GM12891 (cell line): ENCODE measurements at regions not wholly inside any gene's neighbourhood (a gene's known extent, or its start where the extent isn't known, plus 50 kb on each side); places are given as distances from the start of the nearest gene placed in this dataset.

ENCODE experiments used
- POLR2A ChIP-seq: IDR thresholded peaks from 2 replicates; pipeline ENCODE4 v1.6.1; 2011; ENCODE audit warnings: low read depth, low read length, control low read depth
- POLR2AphosphoS5 ChIP-seq: IDR thresholded peaks from 2 replicates; pipeline ENCODE4 v1.6.1; 2011; ENCODE audit warnings: low read depth, low read length, control low read depth
- TAF1 ChIP-seq: IDR thresholded peaks from 2 replicates; pipeline ENCODE4 v1.6.1; 2011; ENCODE audit warnings: low read depth, low read length, control low read depth

- no peak for TF ChIP-seq POLR2A
- no peak for TF ChIP-seq POLR2AphosphoS5
- TF ChIP-seq TAF1, result no peak
These were observed 511.2 kb downstream of the BUD13 start for GRCh38 chr11:116261606-116262005.
